Neural progenitor cell (in vitro differentiated cells): ENCODE measurements at regions not wholly inside any gene's neighbourhood (a gene's known extent, or its start where the extent isn't known, plus 50 kb on each side); places are given as distances from the start of the nearest gene placed in this dataset.

Experiments
- CTCF ChIP-seq: fragments of 200-600 bp; sonication (generic); IDR thresholded peaks from 2 replicates; pipeline ENCODE4 v1.5.1; 2017; ENCODE audit warnings: antibody characterized with exemption, mild to moderate bottlenecking
- EZH2 ChIP-seq: fragments of 200-600 bp; sonication (generic); IDR thresholded peaks from 2 replicates; pipeline ENCODE4 v1.6.1; 2017; ENCODE audit warnings: antibody characterized with exemption, mild to moderate bottlenecking, moderate library complexity
- EZH2phosphoT487 ChIP-seq: fragments of 200-600 bp; sonication (generic); IDR thresholded peaks from 2 replicates; pipeline ENCODE4 v1.6.1; 2017; ENCODE audit warnings: antibody characterized with exemption

- no peak for TF ChIP-seq CTCF
- TF ChIP-seq EZH2: no peak
- TF ChIP-seq EZH2phosphoT487: no peak
Measured at GRCh38 chr11:69956669-69957190, 121.4 kb upstream of the ANO1 start.
